ENCODE measurements at regions not wholly inside any gene's neighbourhood (a gene's known extent, or its start where the extent isn't known, plus 50 kb on each side); places are given as distances from the start of the nearest gene placed in this dataset.

DNA sequence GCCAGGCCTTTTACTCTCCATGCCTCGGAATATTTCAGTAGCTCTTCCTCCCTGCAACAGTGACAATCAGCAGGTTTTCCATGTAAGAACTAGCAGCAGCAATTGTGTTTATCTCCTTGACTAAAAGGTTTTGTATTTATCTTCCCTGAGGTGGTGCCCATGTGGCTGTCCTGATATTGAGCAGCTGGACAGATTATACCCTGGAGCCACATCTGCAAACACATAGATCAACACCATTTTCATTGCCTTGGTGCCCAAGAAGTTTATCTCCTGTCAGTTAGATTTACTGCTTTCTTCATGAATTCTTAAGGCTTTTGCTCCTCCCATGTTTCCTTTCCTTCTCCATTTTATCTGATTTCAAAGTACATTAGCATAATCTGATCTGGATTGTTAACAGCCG is 378.4 kb downstream of the SPATA31D1 start:
- Mint-ChIP-seq H3K36me3 (ENCODE audit: low read depth) (no peaks in the 10 kb centered on the region), H3K9me3 (no peaks in the 10 kb centered on the region), H3K27me3 (no peaks in the 10 kb centered on the region), H3K4me3 (no peak overlapping the region), H3K27ac (no peak overlapping the region), H3K4me1 (ENCODE audit: low read depth) (no peaks in the 10 kb centered on the region)

DNA sequence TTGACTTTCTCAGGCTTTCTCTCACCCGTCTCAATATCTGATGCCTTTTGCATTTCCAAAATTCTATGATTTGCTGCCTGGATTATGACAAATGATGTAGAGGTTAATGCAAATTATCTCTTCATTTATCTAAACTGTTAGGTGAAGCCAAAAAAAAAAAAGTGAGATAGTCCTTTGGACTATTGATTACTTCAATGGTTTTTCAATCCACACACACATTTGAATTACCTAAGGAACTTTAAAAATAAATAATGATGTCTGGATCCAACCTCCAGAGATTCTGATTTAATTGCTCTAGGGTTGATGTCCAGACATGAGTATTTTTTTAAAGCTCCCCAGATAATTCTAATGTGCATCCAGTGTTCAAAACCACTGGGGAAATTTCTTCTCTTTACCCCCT is 379.4 kb downstream of the SPATA31D1 start:
- Mint-ChIP-seq H3K4me1 (ENCODE audit: low read depth) (no peaks in the 10 kb centered on the region), H3K27ac (no peak overlapping the region), H3K9me3 (peaks cover 1% of the 10 kb centered on the region), H3K4me3 (no peak overlapping the region), H3K36me3 (ENCODE audit: low read depth) (no peaks in the 10 kb centered on the region), H3K27me3 (no peaks in the 10 kb centered on the region)

DNA sequence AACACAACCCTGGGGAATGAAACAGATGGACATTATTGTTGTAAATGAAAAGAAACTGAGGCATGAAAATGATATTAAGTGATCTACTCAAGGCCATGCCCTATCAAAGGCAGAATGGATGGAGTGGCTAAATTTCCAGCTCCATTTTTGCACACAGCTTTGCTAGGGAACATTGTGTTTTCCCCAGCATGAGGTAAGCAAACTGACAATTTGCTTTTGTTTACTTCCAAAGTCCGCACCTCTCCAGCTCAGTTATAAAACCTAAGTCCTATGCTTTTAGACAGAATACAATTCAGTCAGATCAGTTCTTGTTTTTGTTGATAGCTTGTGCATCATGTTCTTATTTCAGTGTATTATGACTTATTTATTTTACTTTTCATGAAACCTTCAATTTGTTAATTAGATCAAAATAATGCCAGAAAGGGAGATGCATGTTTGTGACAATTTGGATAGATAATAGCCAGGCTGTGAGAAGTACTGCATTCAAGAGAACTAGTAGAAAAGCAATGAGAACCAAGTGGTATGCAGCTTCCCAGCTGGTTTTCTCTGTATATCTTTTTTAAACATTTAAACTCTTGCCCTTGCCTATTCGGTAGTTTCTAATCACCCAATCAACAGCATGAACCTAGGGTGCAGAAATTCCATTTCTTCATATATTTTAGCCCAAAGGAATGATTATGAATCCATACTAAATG is 380.8 kb downstream of the SPATA31D1 start:
- Mint-ChIP-seq H3K27ac (no peak overlapping the region), H3K36me3 (ENCODE audit: low read depth) (no peaks in the 10 kb centered on the region), H3K4me3 (no peak overlapping the region), H3K27me3 (no peaks in the 10 kb centered on the region), H3K4me1 (ENCODE audit: low read depth) (no peaks in the 10 kb centered on the region), H3K9me3 (peaks cover 4% of the 10 kb centered on the region)

DNA sequence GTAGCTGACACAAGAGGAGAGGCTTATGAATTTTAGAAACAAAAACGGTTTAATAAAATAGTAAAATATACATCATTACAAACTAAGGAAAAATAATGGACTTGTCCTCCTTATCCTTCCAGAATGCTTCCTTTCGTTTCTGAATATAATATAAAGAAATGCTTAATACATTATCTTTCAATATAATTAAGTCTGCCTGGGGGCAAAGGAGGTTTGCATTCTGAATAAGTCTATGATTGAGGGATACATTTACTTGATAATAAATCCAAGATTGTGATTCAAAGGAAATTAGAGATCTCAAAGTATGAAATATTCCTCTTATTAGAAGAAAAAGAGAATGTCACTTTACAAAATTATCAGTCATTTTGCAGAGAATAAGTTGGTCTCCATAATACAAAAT is 386.5 kb downstream of the SPATA31D1 start:
- H3K27me3 Mint-ChIP-seq = no peaks in the 10 kb centered on the region
- no peak overlapping the region for H3K4me3 Mint-ChIP-seq
- H3K4me1 Mint-ChIP-seq (ENCODE audit: low read depth) = no peaks in the 10 kb centered on the region
- H3K9me3 Mint-ChIP-seq = peaks cover 8% of the 10 kb centered on the region
- no peak overlapping the region for H3K27ac Mint-ChIP-seq
- H3K36me3 Mint-ChIP-seq (ENCODE audit: low read depth) = no peaks in the 10 kb centered on the region

DNA sequence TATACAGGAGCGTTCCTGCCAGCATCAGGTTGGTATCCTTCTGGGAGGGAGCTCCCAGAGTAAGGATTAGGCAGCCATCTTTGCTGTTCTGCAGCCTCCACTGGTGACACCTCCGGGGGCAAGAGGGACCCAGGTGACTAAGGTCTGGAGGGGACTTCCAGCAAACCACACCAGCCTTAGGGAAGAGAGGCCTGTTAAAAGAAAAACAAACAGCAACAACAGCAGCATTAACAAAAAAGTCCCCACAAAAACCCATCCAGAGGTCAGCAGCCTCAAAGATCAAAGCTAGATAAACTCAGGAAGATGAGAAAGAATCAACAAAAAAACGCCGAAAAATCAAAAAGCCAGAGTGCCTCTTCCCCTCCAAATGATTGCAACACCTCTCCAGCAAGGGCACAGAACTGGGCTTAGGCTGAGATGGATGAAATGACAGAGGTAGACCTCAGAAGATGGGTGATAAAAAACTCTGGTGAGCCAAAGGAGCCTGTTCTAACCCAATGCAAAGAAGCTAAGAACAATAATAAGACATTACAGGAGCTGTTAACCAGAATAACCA is 388.2 kb downstream of the SPATA31D1 start:
- Mint-ChIP-seq H3K36me3 (ENCODE audit: low read depth) (no peaks in the 10 kb centered on the region), H3K4me1 (ENCODE audit: low read depth) (no peaks in the 10 kb centered on the region), H3K9me3 (peaks cover 8% of the 10 kb centered on the region), H3K4me3 (no peak overlapping the region), H3K27me3 (no peaks in the 10 kb centered on the region), H3K27ac (no peak overlapping the region)

DNA sequence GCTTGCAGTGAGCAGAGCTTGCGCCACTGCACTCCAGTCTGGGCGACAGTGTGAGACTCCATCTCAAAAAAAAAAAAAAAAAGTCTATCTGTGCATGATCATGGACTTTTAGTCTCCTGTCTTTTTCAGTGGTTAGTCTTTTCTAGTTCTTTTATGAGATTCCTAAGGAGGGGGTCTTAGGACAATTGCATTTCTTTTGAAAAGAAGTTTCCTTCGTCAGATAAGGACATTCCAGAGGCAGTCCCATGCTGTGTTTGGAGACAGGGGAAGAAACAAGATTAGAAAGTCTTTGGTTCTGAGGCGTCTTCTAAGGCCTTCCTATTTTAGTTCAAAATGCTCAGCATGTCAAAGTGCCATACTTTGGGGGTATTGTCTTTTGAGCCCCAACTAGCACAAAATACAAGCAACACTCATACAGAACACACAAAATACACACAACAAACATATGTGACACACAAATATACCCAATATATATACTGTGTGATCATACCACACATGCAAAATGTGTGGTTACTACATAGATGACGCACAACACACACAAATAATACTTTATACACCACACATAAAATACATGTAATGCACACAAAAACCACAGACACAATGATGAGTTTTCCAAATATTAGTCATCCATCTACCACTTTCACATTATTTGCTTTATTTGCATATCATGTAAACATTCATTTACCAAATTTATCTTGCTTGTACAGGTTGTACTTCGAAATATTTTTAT is 394.5 kb downstream of the SPATA31D1 start:
- Mint-ChIP-seq H3K27ac (no peak overlapping the region), H3K4me1 (ENCODE audit: low read depth) (no peaks in the 10 kb centered on the region), H3K4me3 (no peak overlapping the region), H3K36me3 (ENCODE audit: low read depth) (no peaks in the 10 kb centered on the region), H3K9me3 (peaks cover 5% of the 10 kb centered on the region), H3K27me3 (no peaks in the 10 kb centered on the region)

DNA sequence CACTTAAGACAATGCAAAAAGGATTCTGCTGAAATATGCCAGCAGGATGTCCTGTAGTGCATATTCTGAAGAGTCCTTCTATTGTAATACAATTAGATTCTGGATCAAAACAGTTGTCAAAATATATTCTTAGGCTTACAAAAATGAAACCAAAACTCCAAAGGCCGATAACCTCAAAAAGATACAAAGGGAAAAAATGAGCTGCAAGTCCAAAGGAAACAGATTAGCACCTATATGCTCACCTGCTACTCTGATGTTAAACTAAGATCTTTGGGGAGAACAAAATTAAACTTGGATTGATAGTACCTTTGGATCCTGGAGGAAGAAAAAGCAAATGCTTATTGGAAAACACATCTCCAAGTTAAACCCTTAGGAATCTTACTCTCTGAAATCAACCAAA is 397.1 kb downstream of the SPATA31D1 start:
- no peak overlapping the region for H3K27ac Mint-ChIP-seq
- H3K9me3 Mint-ChIP-seq = peaks cover 10% of the 10 kb centered on the region
- H3K27me3 Mint-ChIP-seq = no peaks in the 10 kb centered on the region
- no peaks in the 10 kb centered on the region for H3K36me3 Mint-ChIP-seq (ENCODE audit: low read depth)
- no peak overlapping the region for H3K4me3 Mint-ChIP-seq
- no peaks in the 10 kb centered on the region for H3K4me1 Mint-ChIP-seq (ENCODE audit: low read depth)

DNA sequence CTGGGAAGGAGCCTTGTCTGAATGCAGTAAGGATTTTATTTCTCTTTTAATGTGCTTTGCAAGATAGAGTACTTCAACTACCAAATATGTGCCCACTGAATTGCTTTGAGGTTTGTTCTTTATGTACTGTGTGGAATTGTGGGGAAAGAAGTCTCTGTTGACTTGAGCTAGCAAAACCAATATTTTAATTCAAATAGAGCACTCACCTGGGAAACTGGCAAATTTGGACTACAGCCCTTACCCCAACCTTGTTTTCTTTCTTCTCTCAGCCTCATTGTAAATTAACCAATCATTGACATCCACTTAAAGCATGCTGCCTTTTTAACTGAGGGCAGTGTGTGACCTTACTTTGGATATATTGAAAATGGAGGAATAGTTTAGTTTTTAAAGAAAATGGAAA is 409.0 kb downstream of the SPATA31D1 start:
- Mint-ChIP-seq H3K4me3 (no peak overlapping the region), H3K9me3 (no peaks in the 10 kb centered on the region), H3K27ac (no peak overlapping the region), H3K36me3 (ENCODE audit: low read depth) (no peaks in the 10 kb centered on the region), H3K4me1 (ENCODE audit: low read depth) (no peaks in the 10 kb centered on the region), H3K27me3 (no peaks in the 10 kb centered on the region)

DNA sequence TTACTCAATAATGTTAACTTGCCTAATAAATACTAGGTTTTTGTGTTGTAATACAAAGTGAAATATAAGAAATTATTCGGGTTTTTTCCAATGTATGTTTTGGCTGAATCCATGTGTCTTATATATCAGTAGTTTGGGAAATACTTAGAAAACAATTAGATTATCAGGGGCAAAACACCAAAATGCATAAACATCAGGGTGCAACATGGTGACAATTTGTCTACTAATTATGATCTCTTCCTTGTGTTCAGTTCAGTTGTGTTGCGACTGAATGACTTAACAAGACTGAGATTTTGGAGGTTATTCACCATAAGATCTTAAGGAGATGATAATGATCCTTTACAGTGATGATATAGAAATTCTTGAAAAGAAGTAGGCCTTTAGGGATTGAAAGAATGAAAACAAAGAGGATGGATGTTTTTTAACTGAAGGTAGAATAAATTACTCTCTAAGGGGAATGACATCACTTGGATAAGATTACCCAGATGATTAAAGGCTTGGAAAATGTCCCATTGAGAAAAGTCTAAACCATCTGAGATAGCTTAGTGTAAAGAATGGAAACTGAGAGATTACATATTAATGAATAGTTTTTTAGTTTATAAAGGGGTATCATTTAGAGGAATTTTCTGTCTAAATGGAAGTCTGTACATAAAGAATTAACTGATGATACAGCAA is 415.8 kb downstream of the SPATA31D1 start:
- Mint-ChIP-seq H3K9me3 (peaks cover 4% of the 10 kb centered on the region), H3K4me3 (no peak overlapping the region), H3K27ac (no peak overlapping the region), H3K36me3 (ENCODE audit: low read depth) (no peaks in the 10 kb centered on the region), H3K4me1 (ENCODE audit: low read depth) (no peaks in the 10 kb centered on the region), H3K27me3 (no peaks in the 10 kb centered on the region)

DNA sequence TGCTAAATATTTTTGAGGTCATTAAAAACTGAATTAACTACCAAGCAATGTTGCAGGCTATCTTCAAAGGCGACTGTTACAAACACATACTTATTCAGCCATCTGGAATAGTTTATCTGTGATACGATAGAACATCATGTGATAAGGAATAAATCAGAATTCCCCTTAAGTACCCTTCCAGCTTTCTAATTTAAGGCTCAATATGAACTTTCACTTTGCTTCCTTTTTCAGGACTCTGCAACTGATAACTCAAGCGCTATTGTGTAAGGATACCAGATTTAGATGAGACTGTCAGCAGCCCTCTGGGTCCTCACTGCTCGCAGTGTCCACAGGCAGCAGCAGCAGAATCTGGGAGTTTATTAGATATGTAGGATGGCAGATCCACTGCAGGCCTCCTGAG is 416.3 kb downstream of the SPATA31D1 start:
- H3K27ac Mint-ChIP-seq = no peak overlapping the region
- H3K4me3 Mint-ChIP-seq = no peak overlapping the region
- H3K4me1 Mint-ChIP-seq (ENCODE audit: low read depth) = no peaks in the 10 kb centered on the region
- no peaks in the 10 kb centered on the region for H3K36me3 Mint-ChIP-seq (ENCODE audit: low read depth)
- H3K27me3 Mint-ChIP-seq = no peaks in the 10 kb centered on the region
- peaks cover 4% of the 10 kb centered on the region for H3K9me3 Mint-ChIP-seq

DNA sequence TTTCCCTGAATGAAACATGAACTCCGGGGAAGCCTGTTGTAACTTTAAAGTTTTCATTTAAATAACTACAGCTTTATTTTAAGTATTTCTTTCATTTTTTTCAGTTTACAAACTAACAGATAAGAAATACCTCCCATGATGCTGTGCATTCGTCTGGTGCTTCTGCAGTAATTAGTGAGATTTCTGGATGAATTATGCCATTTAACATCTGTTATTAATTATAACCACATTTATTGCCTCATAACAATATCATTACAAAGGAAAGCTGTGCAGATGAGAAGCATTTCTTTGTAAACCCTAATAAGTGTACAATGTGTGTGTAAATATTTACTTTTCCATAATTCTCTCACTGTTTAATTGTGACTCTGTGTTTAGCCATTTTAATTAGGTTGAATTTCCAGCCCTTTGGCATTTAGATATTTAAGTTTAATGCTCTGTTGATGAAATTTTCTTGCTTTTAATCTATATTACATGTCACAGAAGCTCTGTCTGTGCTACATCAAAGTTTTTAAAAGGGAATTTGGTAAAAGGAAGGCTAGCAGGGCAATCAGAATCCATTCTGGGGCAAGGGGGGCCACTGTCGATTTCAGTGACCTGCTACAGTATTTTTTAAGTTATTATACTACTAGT is 418.0 kb downstream of the SPATA31D1 start:
- Mint-ChIP-seq H3K4me3 (no peak overlapping the region), H3K4me1 (ENCODE audit: low read depth) (no peaks in the 10 kb centered on the region), H3K27ac (no peak overlapping the region), H3K36me3 (ENCODE audit: low read depth) (no peaks in the 10 kb centered on the region), H3K27me3 (no peaks in the 10 kb centered on the region), H3K9me3 (peaks cover 4% of the 10 kb centered on the region)

DNA sequence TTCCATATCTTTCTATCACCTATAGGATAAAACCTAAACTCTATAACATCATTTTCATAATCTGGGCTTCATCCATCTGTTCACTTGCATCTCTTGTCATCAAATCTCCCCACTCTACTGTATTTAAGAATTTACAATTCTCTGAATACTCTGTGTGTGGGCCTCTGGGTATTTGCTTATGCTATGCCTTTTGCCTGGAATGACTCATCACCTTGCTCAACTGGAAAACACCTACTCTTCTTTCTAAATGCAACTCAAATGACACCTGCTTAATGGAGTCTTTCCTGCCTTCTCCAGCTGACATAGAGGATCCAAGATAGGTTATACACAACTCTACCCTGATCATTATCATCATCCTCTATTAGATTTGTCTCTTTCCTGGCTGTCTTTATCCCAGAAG is 421.7 kb downstream of the SPATA31D1 start:
- Mint-ChIP-seq H3K27me3 (no peaks in the 10 kb centered on the region), H3K9me3 (peaks cover 4% of the 10 kb centered on the region), H3K4me3 (no peak overlapping the region), H3K36me3 (ENCODE audit: low read depth) (no peaks in the 10 kb centered on the region), H3K4me1 (ENCODE audit: low read depth) (no peaks in the 10 kb centered on the region), H3K27ac (no peak overlapping the region)

DNA sequence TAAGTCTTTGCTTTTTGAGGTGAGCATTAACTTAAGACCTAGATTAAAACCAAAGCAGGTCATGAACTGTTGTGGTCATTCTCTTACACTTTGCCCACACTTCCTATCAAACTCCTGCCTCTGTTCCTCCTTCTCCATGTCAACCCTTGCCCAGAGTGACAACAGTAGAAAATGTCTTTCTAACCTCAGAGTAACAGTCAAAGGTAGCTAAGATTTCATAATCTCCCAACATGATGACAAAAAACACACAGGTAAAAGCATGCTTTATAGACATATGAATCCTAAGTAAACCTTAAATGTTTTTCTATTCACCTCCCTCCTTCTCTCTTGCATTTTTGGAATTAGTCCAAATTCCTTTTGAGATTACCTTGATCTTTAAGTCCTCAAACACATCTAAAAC is 422.3 kb downstream of the SPATA31D1 start:
- H3K27me3 Mint-ChIP-seq = no peaks in the 10 kb centered on the region
- no peaks in the 10 kb centered on the region for H3K36me3 Mint-ChIP-seq (ENCODE audit: low read depth)
- no peak overlapping the region for H3K27ac Mint-ChIP-seq
- no peaks in the 10 kb centered on the region for H3K4me1 Mint-ChIP-seq (ENCODE audit: low read depth)
- no peak overlapping the region for H3K4me3 Mint-ChIP-seq
- H3K9me3 Mint-ChIP-seq = peaks cover 4% of the 10 kb centered on the region

DNA sequence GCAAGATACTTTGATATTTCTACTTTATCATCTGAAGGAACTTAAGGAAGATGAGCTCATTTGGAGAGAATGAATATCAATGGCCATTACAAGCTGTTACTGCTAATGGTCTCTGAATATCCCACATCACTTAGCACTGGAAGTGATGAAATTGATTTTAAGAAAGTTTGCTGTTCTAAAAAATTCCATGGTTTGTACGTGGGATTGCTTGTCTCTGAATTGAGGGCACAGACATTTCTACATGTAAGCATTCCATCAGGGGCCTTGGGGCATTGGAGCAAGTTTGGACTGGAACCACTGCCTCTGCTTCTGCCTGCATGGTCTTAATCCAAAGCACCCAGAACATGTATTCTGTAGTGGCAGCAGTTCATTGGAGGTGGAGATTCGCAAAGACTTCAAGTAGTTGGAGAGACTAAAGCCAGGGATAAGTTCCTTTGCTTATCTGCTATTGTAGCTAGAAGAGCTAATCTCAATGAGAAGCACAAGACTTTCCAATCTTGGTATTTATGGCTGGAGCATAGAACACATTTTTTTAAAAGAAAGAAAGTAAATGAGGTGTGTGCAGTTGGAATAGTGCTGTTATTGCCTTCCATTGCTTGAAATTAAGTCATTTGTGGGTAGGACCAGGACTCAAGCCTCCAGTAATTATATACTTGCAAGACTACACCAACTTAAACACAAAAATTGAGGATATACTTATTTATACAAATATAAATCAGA is 424.2 kb downstream of the SPATA31D1 start:
- Mint-ChIP-seq H3K36me3 (ENCODE audit: low read depth) (no peaks in the 10 kb centered on the region), H3K27ac (no peak overlapping the region), H3K4me1 (ENCODE audit: low read depth) (no peaks in the 10 kb centered on the region), H3K4me3 (no peak overlapping the region), H3K27me3 (no peaks in the 10 kb centered on the region), H3K9me3 (peaks cover 6% of the 10 kb centered on the region)
